Cardiac fibroblast (primary cell): ENCODE measurements at regions not wholly inside any gene's neighbourhood (a gene's known extent, or its start where the extent isn't known, plus 50 kb on each side); places are given as distances from the start of the nearest gene placed in this dataset.
"Not testable (repeated sequence)": the region's sequence is repeated elsewhere in the genome, so short reads cannot be mapped to it uniquely, and the experiment has no call there.

ENCODE experiments used
- DNase-seq, 2 donors: peaks; one replicate each; pipeline versions ENCODE4 v3.0.0 to v3.0.0-alpha.2; 2010; ENCODE audit warnings: low read depth in 2 of 2
- H3K4me3 ChIP-seq, 2 donors: replicated peaks in 1 of 2; 1 replicate in 1 of 2; 2 replicates in 1 of 2; pipeline ENCODE4 v1.5.1; 2011; ENCODE audit warnings: low read depth in 2 of 2, low read length in 2 of 2, mild to moderate bottlenecking in 2 of 2, moderate library complexity in 1 of 2
- TF ChIP-seq, protein P1 (sequence below): IDR thresholded peaks from one replicate; pipeline ENCODE4 v1.5.1; 2011; ENCODE audit warnings: low read depth, mild to moderate bottlenecking, low read length, inconsistent platforms

DNA sequence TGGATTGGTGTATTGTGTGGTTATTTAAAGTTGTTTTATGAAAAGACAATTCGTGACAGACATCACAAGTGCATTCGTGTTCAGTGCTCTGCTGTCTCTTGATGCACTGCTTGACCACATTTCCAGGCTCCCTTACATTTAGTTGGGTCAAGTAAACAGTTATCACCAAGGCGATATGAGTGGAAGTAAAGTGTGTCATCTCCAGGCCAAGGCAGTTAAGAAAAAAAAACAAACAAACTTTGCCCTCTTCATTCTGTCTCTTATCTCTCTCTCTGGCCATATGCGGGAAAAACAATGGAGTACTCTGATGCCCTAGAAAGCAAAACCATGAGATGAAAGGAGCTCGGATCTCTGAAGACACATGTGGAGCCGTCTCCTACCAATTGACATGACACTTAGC lies 131.1 kb downstream of the DSEL start:
- H3K4me3 ChIP-seq: no peak overlapping the region
- DNase-seq: peak; percentile 36 to 39
- TF ChIP-seq, protein P1, sequence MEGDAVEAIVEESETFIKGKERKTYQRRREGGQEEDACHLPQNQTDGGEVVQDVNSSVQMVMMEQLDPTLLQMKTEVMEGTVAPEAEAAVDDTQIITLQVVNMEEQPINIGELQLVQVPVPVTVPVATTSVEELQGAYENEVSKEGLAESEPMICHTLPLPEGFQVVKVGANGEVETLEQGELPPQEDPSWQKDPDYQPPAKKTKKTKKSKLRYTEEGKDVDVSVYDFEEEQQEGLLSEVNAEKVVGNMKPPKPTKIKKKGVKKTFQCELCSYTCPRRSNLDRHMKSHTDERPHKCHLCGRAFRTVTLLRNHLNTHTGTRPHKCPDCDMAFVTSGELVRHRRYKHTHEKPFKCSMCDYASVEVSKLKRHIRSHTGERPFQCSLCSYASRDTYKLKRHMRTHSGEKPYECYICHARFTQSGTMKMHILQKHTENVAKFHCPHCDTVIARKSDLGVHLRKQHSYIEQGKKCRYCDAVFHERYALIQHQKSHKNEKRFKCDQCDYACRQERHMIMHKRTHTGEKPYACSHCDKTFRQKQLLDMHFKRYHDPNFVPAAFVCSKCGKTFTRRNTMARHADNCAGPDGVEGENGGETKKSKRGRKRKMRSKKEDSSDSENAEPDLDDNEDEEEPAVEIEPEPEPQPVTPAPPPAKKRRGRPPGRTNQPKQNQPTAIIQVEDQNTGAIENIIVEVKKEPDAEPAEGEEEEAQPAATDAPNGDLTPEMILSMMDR: no peak

DNA sequence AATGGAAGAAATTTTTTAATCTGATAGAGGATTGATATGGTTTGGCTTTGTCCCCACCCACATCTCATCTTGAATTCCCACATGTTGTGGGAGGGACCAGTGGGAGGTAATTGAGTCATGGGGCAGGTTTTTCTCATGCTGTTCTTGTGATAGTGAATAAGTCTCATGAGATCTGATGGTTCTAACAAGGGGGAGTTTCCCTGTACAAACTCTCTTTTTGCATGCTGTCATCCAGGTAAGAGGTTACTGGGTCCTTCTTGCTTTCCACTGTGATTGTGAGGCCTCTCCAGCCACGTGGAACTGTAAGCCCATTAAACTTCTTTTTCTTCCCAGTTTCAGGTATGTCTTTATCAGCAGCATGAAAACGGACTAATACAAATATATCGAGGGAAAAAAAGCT lies 132.5 kb downstream of the DSEL start:
- DNase-seq, H3K4me3 ChIP-seq: not testable (repeated sequence)

DNA sequence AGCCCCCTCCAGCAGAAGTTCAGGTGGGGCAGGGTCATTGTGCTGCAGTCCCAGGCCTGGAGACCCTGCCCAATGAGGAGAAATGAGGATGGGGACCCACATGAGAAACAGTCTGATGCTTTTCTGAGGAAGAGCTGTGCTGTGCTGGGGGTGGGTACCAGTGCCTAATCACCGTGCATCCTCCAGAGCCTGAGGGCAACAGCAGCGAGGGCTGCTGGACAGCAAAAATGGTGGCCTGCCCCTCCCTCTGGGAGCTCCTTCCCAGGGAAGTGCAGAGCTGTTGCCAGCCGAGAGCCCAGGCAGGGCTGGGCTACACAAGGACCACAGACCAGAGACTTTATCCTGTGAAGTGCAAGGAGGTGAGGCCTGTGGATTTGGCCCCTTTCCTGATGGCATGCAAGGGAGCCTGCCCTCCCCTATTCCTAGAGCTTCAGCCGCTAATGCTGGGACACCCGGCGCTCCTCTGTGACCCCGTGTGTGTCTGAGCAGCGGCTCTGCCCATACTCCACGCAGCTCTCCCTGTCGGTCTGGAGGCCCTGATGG lies 134.8 kb downstream of the DSEL start:
- TF ChIP-seq, protein P1: no peak
- H3K4me3 ChIP-seq: no peak overlapping the region
- no peak for DNase-seq

DNA sequence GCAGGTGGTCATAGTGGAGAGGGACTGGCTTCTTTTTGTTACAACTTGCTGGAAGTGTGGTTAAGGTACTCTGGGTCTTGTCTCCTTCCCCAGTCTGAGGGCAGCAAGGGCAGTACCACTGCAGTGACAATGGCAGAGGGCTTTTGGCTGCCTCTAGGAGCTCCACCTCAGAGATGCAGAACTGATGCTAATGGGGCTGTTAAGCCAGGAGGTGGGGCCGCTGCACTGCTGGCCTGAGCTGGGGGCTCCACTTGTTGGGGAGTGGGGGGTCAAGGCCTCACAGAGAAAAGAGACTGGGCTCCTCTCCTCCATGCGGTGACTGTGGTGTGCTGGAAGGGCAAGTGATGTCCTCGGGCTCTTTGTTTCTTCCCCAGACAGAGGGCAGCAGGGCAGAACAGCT lies 135.7 kb downstream of the DSEL start:
- H3K4me3 ChIP-seq: no peak overlapping the region
- TF ChIP-seq, protein P1: no peak
- no peak for DNase-seq

DNA sequence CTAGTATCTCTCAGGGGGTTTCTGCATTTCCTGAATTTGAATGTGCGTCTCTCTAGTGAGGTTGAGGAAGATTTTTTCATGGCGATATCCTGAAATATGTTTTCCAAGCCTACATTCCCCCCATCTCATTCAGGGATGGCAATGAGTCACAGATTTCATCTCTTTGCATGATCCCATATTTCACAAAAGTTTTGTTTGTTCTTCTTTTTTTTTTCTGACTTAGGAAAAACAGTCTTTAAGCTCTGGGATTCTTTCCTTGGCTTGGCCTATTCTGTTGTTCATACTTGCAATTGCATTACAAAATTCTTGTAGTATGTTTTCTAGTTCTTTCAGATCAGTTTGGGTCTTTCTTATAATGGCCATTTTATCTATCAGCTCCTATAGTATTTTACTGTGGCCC lies 136.5 kb downstream of the DSEL start:
- no peak for DNase-seq
- no peak overlapping the region for H3K4me3 ChIP-seq
- TF ChIP-seq, protein P1: no peak

DNA sequence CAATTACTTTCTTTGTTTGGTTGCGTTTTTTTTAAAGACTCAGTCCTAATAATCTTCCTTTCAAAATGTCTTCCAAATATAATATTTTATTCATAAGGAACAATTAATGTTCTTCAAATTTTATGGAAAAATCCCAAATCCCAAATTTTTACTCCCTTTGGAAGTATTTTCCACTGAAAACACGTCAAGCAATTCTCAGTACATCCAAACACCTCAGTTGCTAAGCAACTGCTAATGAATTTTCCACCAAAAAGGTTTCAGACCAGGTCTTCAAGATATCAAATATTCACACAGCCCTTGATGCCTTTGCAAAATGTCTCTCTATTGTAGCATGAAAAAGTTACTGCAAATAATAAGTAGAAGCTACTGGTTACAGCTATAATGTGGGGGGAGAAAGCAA lies 140.1 kb downstream of the DSEL start:
- TF ChIP-seq, protein P1: no peak
- H3K4me3 ChIP-seq: no peak overlapping the region
- no peak for DNase-seq

DNA sequence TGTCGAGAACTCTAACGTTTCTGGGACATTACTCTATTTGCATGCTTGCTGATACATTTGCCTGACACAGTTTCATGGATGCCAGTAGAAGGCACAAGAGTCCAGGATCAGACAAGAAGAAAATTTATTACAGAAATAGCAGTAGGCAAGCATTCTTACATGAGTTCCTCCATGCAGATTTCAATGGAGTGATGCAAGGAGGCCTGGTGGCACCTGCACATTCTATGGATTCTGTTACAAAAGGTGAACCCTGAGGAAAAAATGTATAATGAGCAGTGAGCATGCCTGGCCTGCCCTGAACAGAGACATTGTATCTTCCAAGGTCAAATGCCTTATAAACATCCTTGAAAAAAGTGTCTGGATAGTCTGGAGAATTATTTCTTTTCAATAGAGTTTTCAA lies 142.9 kb downstream of the DSEL start:
- TF ChIP-seq, protein P1: no peak
- no peak for DNase-seq

More for the DNA sequence above, 142.9 kb downstream of the DSEL start:
- no peak overlapping the region for H3K4me3 ChIP-seq
